Activated CD4-positive, alpha-beta T cell treated with anti-CD3 and anti-CD28 coated beads, Interleukin-2, amount 10 ng/mL, durations not matched to agents 7 days and 5 days (primary cell): ENCODE measurements at regions not wholly inside any gene's neighbourhood (a gene's known extent, or its start where the extent isn't known, plus 50 kb on each side); places are given as distances from the start of the nearest gene placed in this dataset.
"Not testable (repeated sequence)": the region's sequence is repeated elsewhere in the genome, so short reads cannot be mapped to it uniquely, and the experiment has no call there.

ENCODE experiments used
- CTCF ChIA-PET: fragments of 350-600 bp; sonication (Branson Sonifier 250); formaldehyde crosslinking; loops from one replicate; lab custom pipeline; 2021; ENCODE audit warnings: antibody characterized with exemption; lab: Charles Lee
- POLR2A ChIA-PET: fragments of 350-600 bp; sonication (Branson Sonifier 250); formaldehyde crosslinking; loops from one replicate; lab custom pipeline; 2021; ENCODE audit warnings: antibody characterized with exemption; lab: Charles Lee
- DNase-seq: peaks from one replicate; pipeline ENCODE4 v3.0.0-alpha.2; 2020
- H3K27ac Mint-ChIP-seq: one replicate; pipeline ENCODE4 v1.8.0; 2021; ENCODE audit warnings: mild to moderate bottlenecking, moderate library complexity, mixed read lengths
- H3K27me3 Mint-ChIP-seq: one replicate; pipeline ENCODE4 v1.8.0; 2021; ENCODE audit warnings: mixed read lengths
- H3K36me3 Mint-ChIP-seq: one replicate; pipeline ENCODE4 v1.8.0; 2021; ENCODE audit warnings: low read depth, mixed read lengths
- H3K4me1 Mint-ChIP-seq: one replicate; pipeline ENCODE4 v1.8.0; 2021; ENCODE audit warnings: mixed read lengths
- H3K4me3 Mint-ChIP-seq: one replicate; pipeline ENCODE4 v1.8.0; 2021; ENCODE audit warnings: mild to moderate bottlenecking, moderate library complexity, mixed read lengths
- H3K9me3 Mint-ChIP-seq: one replicate; pipeline ENCODE4 v1.8.0; 2021; ENCODE audit warnings: mixed read lengths

- H3K9me3 Mint-ChIP-seq: peaks cover 2% of the 10 kb centered on the region
- no peak for DNase-seq
- H3K4me3 Mint-ChIP-seq: no peak overlapping the region
- no peak overlapping the region for H3K27ac Mint-ChIP-seq
- CTCF ChIA-PET: no interaction called here
- POLR2A ChIA-PET: no interaction called here
- H3K36me3 Mint-ChIP-seq: no peaks in the 10 kb centered on the region
- no peaks in the 10 kb centered on the region for H3K4me1 Mint-ChIP-seq
- no peaks in the 10 kb centered on the region for H3K27me3 Mint-ChIP-seq
Observed at GRCh38 chr7:34207810-34208209, 302.5 kb downstream of the BMPER start.

- DNase-seq: no peak
- H3K4me3 Mint-ChIP-seq: no peak overlapping the region
- POLR2A ChIA-PET: no interaction called here
- CTCF ChIA-PET: no interaction called here
- H3K36me3 Mint-ChIP-seq: no peaks in the 10 kb centered on the region
- no peaks in the 10 kb centered on the region for H3K4me1 Mint-ChIP-seq
- peaks cover 4% of the 10 kb centered on the region for H3K9me3 Mint-ChIP-seq
- H3K27me3 Mint-ChIP-seq: no peaks in the 10 kb centered on the region
- H3K27ac Mint-ChIP-seq: no peak overlapping the region
Observed at GRCh38 chr7:34208878-34209621, 303.7 kb downstream of the BMPER start.

GRCh38 chr7:34211018-34211417, 305.7 kb downstream of the BMPER start:
- H3K4me1 Mint-ChIP-seq: no peaks in the 10 kb centered on the region
- POLR2A ChIA-PET: no interaction called here

GRCh38 chr7:34217972-34218371, 312.6 kb downstream of the BMPER start:
- no peak overlapping the region for H3K4me3 Mint-ChIP-seq
- POLR2A ChIA-PET: no interaction called here
- no peaks in the 10 kb centered on the region for H3K27me3 Mint-ChIP-seq
- DNase-seq: no peak
- peaks cover under 1% of the 10 kb centered on the region for H3K9me3 Mint-ChIP-seq
- CTCF ChIA-PET: no interaction called here
- no peak overlapping the region for H3K27ac Mint-ChIP-seq
- H3K4me1 Mint-ChIP-seq: no peaks in the 10 kb centered on the region
- H3K36me3 Mint-ChIP-seq: no peaks in the 10 kb centered on the region

More at GRCh38 chr7:34211018-34211417, 305.7 kb downstream of the BMPER start:
- Mint-ChIP-seq H3K27ac (no peak overlapping the region), H3K36me3 (no peaks in the 10 kb centered on the region), H3K9me3 (peaks cover 4% of the 10 kb centered on the region), H3K27me3 (no peaks in the 10 kb centered on the region), H3K4me3 (no peak overlapping the region)
- CTCF ChIA-PET: no interaction called here
- DNase-seq: no peak

GRCh38 chr7:34219153-34219718, 313.9 kb downstream of the BMPER start:
- Mint-ChIP-seq H3K4me1 (no peaks in the 10 kb centered on the region), H3K9me3 (no peaks in the 10 kb centered on the region), H3K36me3 (no peaks in the 10 kb centered on the region), H3K27me3 (no peaks in the 10 kb centered on the region), H3K27ac (no peak overlapping the region), H3K4me3 (no peak overlapping the region)
- no peak for DNase-seq
- POLR2A ChIA-PET: no interaction called here
- CTCF ChIA-PET: no interaction called here

- no peaks in the 10 kb centered on the region for H3K27me3 Mint-ChIP-seq
- POLR2A ChIA-PET: no interaction called here
- H3K36me3 Mint-ChIP-seq: no peaks in the 10 kb centered on the region
- DNase-seq: no peak
- no peak overlapping the region for H3K4me3 Mint-ChIP-seq
- H3K4me1 Mint-ChIP-seq: no peaks in the 10 kb centered on the region
- no peaks in the 10 kb centered on the region for H3K9me3 Mint-ChIP-seq
- no peak overlapping the region for H3K27ac Mint-ChIP-seq
- CTCF ChIA-PET: no interaction called here
Observed at GRCh38 chr7:34220506-34221185, 315.3 kb downstream of the BMPER start.

GRCh38 chr7:34222316-34222715, 317.0 kb downstream of the BMPER start:
- H3K36me3 Mint-ChIP-seq: no peaks in the 10 kb centered on the region
- POLR2A ChIA-PET: no interaction called here
- DNase-seq: no peak
- no peaks in the 10 kb centered on the region for H3K27me3 Mint-ChIP-seq
- CTCF ChIA-PET: no interaction called here
- H3K9me3 Mint-ChIP-seq: no peaks in the 10 kb centered on the region
- H3K4me3 Mint-ChIP-seq: no peak overlapping the region
- no peaks in the 10 kb centered on the region for H3K4me1 Mint-ChIP-seq
- H3K27ac Mint-ChIP-seq: no peak overlapping the region

- H3K9me3 Mint-ChIP-seq: no peaks in the 10 kb centered on the region
- no peak overlapping the region for H3K27ac Mint-ChIP-seq
- H3K4me1 Mint-ChIP-seq: no peaks in the 10 kb centered on the region
- no peak overlapping the region for H3K4me3 Mint-ChIP-seq
- DNase-seq: no peak
- no peaks in the 10 kb centered on the region for H3K27me3 Mint-ChIP-seq
- H3K36me3 Mint-ChIP-seq: no peaks in the 10 kb centered on the region
- CTCF ChIA-PET: no interaction called here
- POLR2A ChIA-PET: no interaction called here
Observed at GRCh38 chr7:34222722-34223121, 317.4 kb downstream of the BMPER start.

GRCh38 chr7:34224281-34224680, 318.9 kb downstream of the BMPER start:
- DNase-seq: no peak
- no peak overlapping the region for H3K4me3 Mint-ChIP-seq
- ChIA-PET CTCF (no interaction called here), POLR2A (interaction anchor here (0.9 kb wide), 1 partner anchor 962 kb away, joined by 4 read pairs; no protein-coding TSS in a partner anchor)
- H3K4me1 Mint-ChIP-seq: no peaks in the 10 kb centered on the region
- no peaks in the 10 kb centered on the region for H3K9me3 Mint-ChIP-seq
- no peaks in the 10 kb centered on the region for H3K27me3 Mint-ChIP-seq
- no peaks in the 10 kb centered on the region for H3K36me3 Mint-ChIP-seq
- no peak overlapping the region for H3K27ac Mint-ChIP-seq

- Mint-ChIP-seq H3K4me3 (no peak overlapping the region), H3K27ac (no peak overlapping the region), H3K27me3 (no peaks in the 10 kb centered on the region), H3K4me1 (no peaks in the 10 kb centered on the region), H3K36me3 (no peaks in the 10 kb centered on the region), H3K9me3 (peaks cover 2% of the 10 kb centered on the region)
- no peak for DNase-seq
- ChIA-PET POLR2A (no interaction called here), CTCF (no interaction called here)
Observed at GRCh38 chr7:34225193-34225592, 319.9 kb downstream of the BMPER start.

- H3K27me3 Mint-ChIP-seq: no peaks in the 10 kb centered on the region
- ChIA-PET CTCF (no interaction called here), POLR2A (no interaction called here)
- no peak for DNase-seq
- H3K4me1 Mint-ChIP-seq: no peaks in the 10 kb centered on the region
- H3K9me3 Mint-ChIP-seq: peaks cover 2% of the 10 kb centered on the region
- no peak overlapping the region for H3K27ac Mint-ChIP-seq
- H3K4me3 Mint-ChIP-seq: no peak overlapping the region
- H3K36me3 Mint-ChIP-seq: no peaks in the 10 kb centered on the region
Observed at GRCh38 chr7:34227525-34227924, 322.2 kb downstream of the BMPER start.

- H3K27ac Mint-ChIP-seq, POLR2A ChIA-PET, CTCF ChIA-PET, H3K36me3 Mint-ChIP-seq, DNase-seq, H3K4me3 Mint-ChIP-seq, H3K4me1 Mint-ChIP-seq, H3K27me3 Mint-ChIP-seq, H3K9me3 Mint-ChIP-seq: not testable (repeated sequence)
Observed at GRCh38 chr7:34235101-34235500, 329.8 kb downstream of the BMPER start.

GRCh38 chr7:34236057-34236456, 330.7 kb downstream of the BMPER start:
- ChIA-PET CTCF (no interaction called here), POLR2A (no interaction called here)
- no peak overlapping the region for H3K4me3 Mint-ChIP-seq
- no peaks in the 10 kb centered on the region for H3K36me3 Mint-ChIP-seq
- no peaks in the 10 kb centered on the region for H3K4me1 Mint-ChIP-seq
- H3K9me3 Mint-ChIP-seq: no peaks in the 10 kb centered on the region
- DNase-seq: no peak
- no peak overlapping the region for H3K27ac Mint-ChIP-seq
- no peaks in the 10 kb centered on the region for H3K27me3 Mint-ChIP-seq
